ENCODE measurements at regions not wholly inside any gene's neighbourhood (a gene's known extent, or its start where the extent isn't known, plus 50 kb on each side); places are given as distances from the start of the nearest gene placed in this dataset.

- TF ChIP-seq ADNP (tag; IDR thresholded peaks at IDR 0.05) (peak; percentile 85; the same call in 1 of the 2 replicates), ZNF668 (CRISPR knock-in tag; IDR thresholded peaks at IDR 0.05) (no peak), TARDBP (IDR thresholded peaks at IDR 0.05) (no peak), ZNF592 (IDR thresholded peaks at IDR 0.05) (peak; percentile 6; the same call in 1 of the 2 replicates), RNF2 (IDR thresholded peaks at IDR 0.05) (no peak; the same call in 1 of the 2 replicates), NRF1 (conservative IDR thresholded peaks at IDR 0.05 in 1 of 2, IDR thresholded peaks at IDR 0.05 in 1 of 2) (no peak), POLR2H (tag; IDR thresholded peaks at IDR 0.05; ENCODE audit: low read depth) (peak; percentile 29; the same call in 1 of the 2 replicates), ZMIZ1 (IDR thresholded peaks at IDR 0.05; ENCODE audit: low read depth in 2 of 2, low read length in 2 of 2) (peak in 1 of 2 experiments; percentile 94; a peak in 2 of 4 replicates), ATF6 (CRISPR knock-in tag; IDR thresholded peaks at IDR 0.05) (no peak), ZNF143 (CRISPR knock-in tag; IDR thresholded peaks at IDR 0.05) (no peak)
- TF ChIP-seq, protein P1, sequence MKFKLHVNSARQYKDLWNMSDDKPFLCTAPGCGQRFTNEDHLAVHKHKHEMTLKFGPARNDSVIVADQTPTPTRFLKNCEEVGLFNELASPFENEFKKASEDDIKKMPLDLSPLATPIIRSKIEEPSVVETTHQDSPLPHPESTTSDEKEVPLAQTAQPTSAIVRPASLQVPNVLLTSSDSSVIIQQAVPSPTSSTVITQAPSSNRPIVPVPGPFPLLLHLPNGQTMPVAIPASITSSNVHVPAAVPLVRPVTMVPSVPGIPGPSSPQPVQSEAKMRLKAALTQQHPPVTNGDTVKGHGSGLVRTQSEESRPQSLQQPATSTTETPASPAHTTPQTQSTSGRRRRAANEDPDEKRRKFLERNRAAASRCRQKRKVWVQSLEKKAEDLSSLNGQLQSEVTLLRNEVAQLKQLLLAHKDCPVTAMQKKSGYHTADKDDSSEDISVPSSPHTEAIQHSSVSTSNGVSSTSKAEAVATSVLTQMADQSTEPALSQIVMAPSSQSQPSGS (CRISPR knock-in tag; IDR thresholded peaks at IDR 0.05) = no peak
Measured at GRCh38 chr3:176661432-176661964, 535.8 kb downstream of the TBL1XR1 start (continued).

Data from K562 (cell line).